MM.1S (cell line): ENCODE measurements at regions not wholly inside any gene's neighbourhood (a gene's known extent, or its start where the extent isn't known, plus 50 kb on each side); places are given as distances from the start of the nearest gene placed in this dataset.

Experiments used
- DNase-seq: peaks from one replicate; pipeline ENCODE4 v3.0.0-alpha.2; 2015
- H2AFZ ChIP-seq: fragments of 300-600 bp; sonication (generic); 2 replicates; pipeline ENCODE4 v1.6.0; 2016; ENCODE audit warnings: antibody characterized with exemption, low read length
- H3F3A ChIP-seq: fragments of 300-600 bp; sonication (generic); 2 replicates; pipeline ENCODE4 v1.6.1; 2016; ENCODE audit warnings: mild to moderate bottlenecking, antibody characterized with exemption, low read length, moderate library complexity, mixed read lengths; ENCODE audit not compliant: insufficient read depth
- H3K27ac ChIP-seq: fragments of 300-600 bp; sonication (generic); 2 replicates; pipeline ENCODE4 v1.5.1; 2016; ENCODE audit warnings: mild to moderate bottlenecking, low read length
- H3K27me3 ChIP-seq: fragments of 300-600 bp; sonication (generic); replicated peaks from 2 replicates; pipeline ENCODE4 v1.6.0; 2016; ENCODE audit warnings: low read length; ENCODE audit not compliant: insufficient read depth
- H3K36me3 ChIP-seq: fragments of 300-600 bp; sonication (generic); replicated peaks from 2 replicates; pipeline ENCODE4 v1.6.1; 2016; ENCODE audit warnings: mild to moderate bottlenecking, low read length, mixed read lengths; ENCODE audit not compliant: insufficient read depth
- H3K4me1 ChIP-seq: fragments of 300-600 bp; sonication (generic); 2 replicates; pipeline ENCODE4 v1.6.1; 2016; ENCODE audit warnings: low read length, mixed read lengths
- H3K4me2 ChIP-seq: fragments of 300-600 bp; sonication (generic); 2 replicates; pipeline ENCODE4 v1.6.0; 2016; ENCODE audit warnings: low read depth, low read length
- H3K4me3 ChIP-seq: fragments of 300-600 bp; sonication (generic); 2 replicates; pipeline ENCODE4 v1.5.1; 2016; ENCODE audit warnings: low read length, mixed read lengths
- H3K79me2 ChIP-seq: fragments of 300-600 bp; sonication (generic); 2 replicates; pipeline ENCODE4 v1.6.1; 2016; ENCODE audit warnings: mixed run types, low read length, mixed read lengths
- H3K9ac ChIP-seq: fragments of 300-600 bp; sonication (generic); 2 replicates; pipeline ENCODE4 v1.6.1; 2016; ENCODE audit warnings: low read length, mixed read lengths
- H3K9me2 ChIP-seq: fragments of 300-600 bp; sonication (generic); replicated peaks from 2 replicates; pipeline ENCODE4 v1.6.1; 2016; ENCODE audit warnings: mild to moderate bottlenecking, low read length, mixed read lengths; ENCODE audit not compliant: insufficient read depth
- H3K9me3 ChIP-seq: fragments of 300-600 bp; sonication (generic); replicated peaks from 2 replicates; pipeline ENCODE4 v1.6.1; 2016; ENCODE audit warnings: mild to moderate bottlenecking, low read length, mixed read lengths; ENCODE audit not compliant: insufficient read depth
- H4K20me1 ChIP-seq: fragments of 300-600 bp; sonication (generic); 2 replicates; pipeline ENCODE4 v1.6.1; 2016; ENCODE audit warnings: mild to moderate bottlenecking, low read length, moderate library complexity, mixed read lengths; ENCODE audit not compliant: insufficient read depth
- EZH2 ChIP-seq: fragments of 300-600 bp; sonication (generic); optimal IDR thresholded peaks from 2 replicates; pipeline ENCODE3; 2017; ENCODE audit warnings: low read depth, mild to moderate bottlenecking, antibody characterized with exemption, low read length, mixed read lengths
- EZH2phosphoT487 ChIP-seq: fragments of 300-600 bp; sonication (generic); IDR thresholded peaks from 2 replicates; pipeline ENCODE4 v1.6.1; 2018; ENCODE audit warnings: antibody characterized with exemption, low read length
- TF ChIP-seq, protein P1 (sequence below): fragments of 300-600 bp; sonication (generic); IDR thresholded peaks from 2 replicates; pipeline ENCODE4 v1.5.1; 2016; ENCODE audit warnings: antibody characterized with exemption, low read length, mixed read lengths

DNA sequence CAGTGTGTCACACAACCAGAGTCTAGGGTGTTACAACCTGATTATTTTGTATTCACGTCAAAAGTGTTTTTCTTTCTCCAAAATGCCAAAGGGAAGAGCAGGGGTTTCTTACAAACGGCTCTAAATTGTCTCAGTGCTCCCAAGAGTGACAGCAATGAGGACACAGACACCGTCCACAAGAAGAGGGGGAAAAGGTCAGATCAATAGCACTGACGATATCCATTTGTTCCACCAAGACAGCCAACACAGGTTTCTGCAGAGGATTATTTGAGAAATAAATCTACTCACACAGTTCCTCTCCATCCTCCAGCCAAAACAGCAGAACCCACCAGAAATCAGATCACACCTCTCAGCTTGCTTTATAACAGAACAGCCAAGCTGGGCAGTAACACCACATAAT is 193.9 kb downstream of the SEC16B start:
- H3K27me3 ChIP-seq: no peaks in the 10 kb centered on the region
- H3K9me2 ChIP-seq: no peaks in the 10 kb centered on the region
- no peaks in the 10 kb centered on the region for H3F3A ChIP-seq
- TF ChIP-seq, protein P1, sequence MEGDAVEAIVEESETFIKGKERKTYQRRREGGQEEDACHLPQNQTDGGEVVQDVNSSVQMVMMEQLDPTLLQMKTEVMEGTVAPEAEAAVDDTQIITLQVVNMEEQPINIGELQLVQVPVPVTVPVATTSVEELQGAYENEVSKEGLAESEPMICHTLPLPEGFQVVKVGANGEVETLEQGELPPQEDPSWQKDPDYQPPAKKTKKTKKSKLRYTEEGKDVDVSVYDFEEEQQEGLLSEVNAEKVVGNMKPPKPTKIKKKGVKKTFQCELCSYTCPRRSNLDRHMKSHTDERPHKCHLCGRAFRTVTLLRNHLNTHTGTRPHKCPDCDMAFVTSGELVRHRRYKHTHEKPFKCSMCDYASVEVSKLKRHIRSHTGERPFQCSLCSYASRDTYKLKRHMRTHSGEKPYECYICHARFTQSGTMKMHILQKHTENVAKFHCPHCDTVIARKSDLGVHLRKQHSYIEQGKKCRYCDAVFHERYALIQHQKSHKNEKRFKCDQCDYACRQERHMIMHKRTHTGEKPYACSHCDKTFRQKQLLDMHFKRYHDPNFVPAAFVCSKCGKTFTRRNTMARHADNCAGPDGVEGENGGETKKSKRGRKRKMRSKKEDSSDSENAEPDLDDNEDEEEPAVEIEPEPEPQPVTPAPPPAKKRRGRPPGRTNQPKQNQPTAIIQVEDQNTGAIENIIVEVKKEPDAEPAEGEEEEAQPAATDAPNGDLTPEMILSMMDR: no peak
- TF ChIP-seq EZH2phosphoT487: no peak
- no peaks in the 10 kb centered on the region for H3K79me2 ChIP-seq
- no peak overlapping the region for H2AFZ ChIP-seq
- no peaks in the 10 kb centered on the region for H3K4me1 ChIP-seq
- no peaks in the 10 kb centered on the region for H4K20me1 ChIP-seq
- no peak overlapping the region for H3K4me2 ChIP-seq
- H3K9me3 ChIP-seq: no peaks in the 10 kb centered on the region
- no peak overlapping the region for H3K9ac ChIP-seq
- H3K27ac ChIP-seq: no peak overlapping the region
- no peak overlapping the region for H3K4me3 ChIP-seq
- no peaks in the 10 kb centered on the region for H3K36me3 ChIP-seq
- DNase-seq: no peak

DNA sequence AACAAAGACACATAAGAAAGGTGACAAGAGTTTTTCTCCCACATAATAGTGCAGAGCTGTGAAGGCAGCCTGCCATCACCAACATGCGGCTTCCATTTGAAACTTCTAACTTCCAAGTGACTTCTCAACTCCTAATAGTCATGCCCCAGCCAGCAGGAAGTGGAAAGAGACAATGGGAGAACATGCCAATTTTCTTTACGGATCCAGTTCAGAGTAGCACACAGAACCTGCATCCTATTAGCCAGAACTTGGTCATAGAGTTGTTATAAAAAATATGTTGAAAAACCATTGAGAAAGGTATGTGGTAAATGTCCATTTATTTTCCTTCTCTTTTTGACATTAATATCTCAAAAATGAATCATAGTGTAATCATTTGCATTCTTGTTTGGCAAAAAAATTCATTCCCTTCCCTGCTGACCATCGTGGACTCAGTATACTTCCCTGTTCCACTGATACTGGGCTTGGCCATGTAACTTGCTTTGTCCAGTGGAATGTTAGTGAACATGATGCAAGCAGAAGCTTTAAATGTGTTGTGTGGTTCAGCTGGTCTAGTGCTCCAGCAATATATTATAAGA is 197.4 kb downstream of the SEC16B start:
- Histone ChIP-seq H3K27me3 (no peaks in the 10 kb centered on the region), H3K9ac (no peak overlapping the region), H3K4me1 (no peaks in the 10 kb centered on the region), H3K36me3 (no peaks in the 10 kb centered on the region), H3K4me3 (no peak overlapping the region), H4K20me1 (no peaks in the 10 kb centered on the region), H3K27ac (no peak overlapping the region), H3K9me3 (no peaks in the 10 kb centered on the region), H3F3A (no peaks in the 10 kb centered on the region), H3K9me2 (no peaks in the 10 kb centered on the region), H2AFZ (no peak overlapping the region), H3K4me2 (no peak overlapping the region), H3K79me2 (no peaks in the 10 kb centered on the region)
- TF ChIP-seq, protein P1: no peak
- TF ChIP-seq EZH2phosphoT487 (no peak), EZH2 (no peak)
- no peak for DNase-seq

- H3K27ac ChIP-seq: no peak overlapping the region
These were observed 198.2 kb downstream of the SEC16B start for GRCh38 chr1:177771688-177772087.

More at GRCh38 chr1:177771688-177772087, 198.2 kb downstream of the SEC16B start:
- no peak overlapping the region for H2AFZ ChIP-seq
- no peak for DNase-seq
- H3K4me3 ChIP-seq: no peak overlapping the region
- H3K9me3 ChIP-seq: no peaks in the 10 kb centered on the region
- no peaks in the 10 kb centered on the region for H3K9me2 ChIP-seq
- H3F3A ChIP-seq: no peaks in the 10 kb centered on the region
- H3K27me3 ChIP-seq: no peaks in the 10 kb centered on the region
- H3K4me1 ChIP-seq: no peaks in the 10 kb centered on the region
- H3K4me2 ChIP-seq: no peak overlapping the region
- no peaks in the 10 kb centered on the region for H4K20me1 ChIP-seq
- no peak overlapping the region for H3K9ac ChIP-seq
- H3K36me3 ChIP-seq: no peaks in the 10 kb centered on the region
- no peaks in the 10 kb centered on the region for H3K79me2 ChIP-seq
- TF ChIP-seq, protein P1: no peak
- no peak for TF ChIP-seq EZH2phosphoT487
- TF ChIP-seq EZH2: no peak
